ENCODE measurements at regions not wholly inside any gene's neighbourhood (a gene's known extent, or its start where the extent isn't known, plus 50 kb on each side); places are given as distances from the start of the nearest gene placed in this dataset.
"Not testable (repeated sequence)": the region's sequence is repeated elsewhere in the genome, so short reads cannot be mapped to it uniquely, and the experiment has no call there.

DNA sequence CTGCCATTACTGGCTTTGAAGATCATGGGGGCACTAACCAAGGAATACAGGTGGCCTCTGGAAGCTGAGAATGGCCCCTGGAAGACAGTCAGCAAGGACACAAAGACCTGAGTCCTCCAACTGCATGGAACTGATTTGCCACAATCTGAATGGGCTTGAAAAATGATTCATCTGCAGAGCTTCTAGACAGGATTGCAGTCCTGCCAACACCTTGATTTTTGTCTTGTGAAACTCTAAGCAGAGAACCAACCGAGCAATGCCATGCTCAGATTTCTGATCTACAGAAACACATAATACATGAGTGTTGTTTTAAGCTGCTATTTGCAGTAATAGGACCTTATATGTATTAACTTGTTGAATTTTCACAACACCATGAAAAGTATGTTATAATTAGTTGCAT is 66.1 kb upstream of the SLC13A1 start:
- no peak overlapping the region for H3K27ac ChIP-seq
- no peak overlapping the region for H3K4me3 ChIP-seq (ENCODE audit: low read depth, low read length)
- TF ChIP-seq, protein P1, sequence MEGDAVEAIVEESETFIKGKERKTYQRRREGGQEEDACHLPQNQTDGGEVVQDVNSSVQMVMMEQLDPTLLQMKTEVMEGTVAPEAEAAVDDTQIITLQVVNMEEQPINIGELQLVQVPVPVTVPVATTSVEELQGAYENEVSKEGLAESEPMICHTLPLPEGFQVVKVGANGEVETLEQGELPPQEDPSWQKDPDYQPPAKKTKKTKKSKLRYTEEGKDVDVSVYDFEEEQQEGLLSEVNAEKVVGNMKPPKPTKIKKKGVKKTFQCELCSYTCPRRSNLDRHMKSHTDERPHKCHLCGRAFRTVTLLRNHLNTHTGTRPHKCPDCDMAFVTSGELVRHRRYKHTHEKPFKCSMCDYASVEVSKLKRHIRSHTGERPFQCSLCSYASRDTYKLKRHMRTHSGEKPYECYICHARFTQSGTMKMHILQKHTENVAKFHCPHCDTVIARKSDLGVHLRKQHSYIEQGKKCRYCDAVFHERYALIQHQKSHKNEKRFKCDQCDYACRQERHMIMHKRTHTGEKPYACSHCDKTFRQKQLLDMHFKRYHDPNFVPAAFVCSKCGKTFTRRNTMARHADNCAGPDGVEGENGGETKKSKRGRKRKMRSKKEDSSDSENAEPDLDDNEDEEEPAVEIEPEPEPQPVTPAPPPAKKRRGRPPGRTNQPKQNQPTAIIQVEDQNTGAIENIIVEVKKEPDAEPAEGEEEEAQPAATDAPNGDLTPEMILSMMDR (IDR thresholded peaks at IDR 0.05; ENCODE audit: low read depth, low read length) = no peak
- H3K36me3 ChIP-seq = no peaks in the 10 kb centered on the region
- H3K9me3 ChIP-seq (ENCODE audit: severe bottlenecking) = no peaks in the 10 kb centered on the region
- no peaks in the 10 kb centered on the region for H3K27me3 ChIP-seq (ENCODE audit: insufficient read depth, low read depth, severe bottlenecking)
- no peak for DNase-seq

DNA sequence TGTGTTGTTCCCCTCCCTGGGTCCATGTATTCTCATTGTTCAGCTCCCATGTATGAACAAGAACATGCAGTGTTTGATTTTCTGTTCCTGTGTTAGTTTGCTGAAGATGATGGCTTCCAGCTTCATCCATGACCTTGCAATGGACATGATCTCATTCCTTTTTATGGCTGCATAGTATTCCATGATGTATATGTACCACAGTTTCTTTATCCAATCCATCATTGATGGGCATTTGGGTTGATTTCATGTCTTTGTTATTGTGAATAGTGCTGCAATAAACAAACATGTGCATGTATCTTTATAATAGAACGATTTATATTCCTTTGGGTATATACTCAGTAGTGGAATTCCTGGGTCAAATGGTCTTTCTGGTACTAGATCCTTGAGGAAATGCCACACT is 65.1 kb upstream of the SLC13A1 start:
- H3K9me3 ChIP-seq (ENCODE audit: severe bottlenecking); H3K4me3 ChIP-seq (ENCODE audit: low read depth, low read length); H3K27me3 ChIP-seq (ENCODE audit: insufficient read depth, low read depth, severe bottlenecking); DNase-seq; H3K36me3 ChIP-seq; H3K27ac ChIP-seq: not testable (repeated sequence)

DNA sequence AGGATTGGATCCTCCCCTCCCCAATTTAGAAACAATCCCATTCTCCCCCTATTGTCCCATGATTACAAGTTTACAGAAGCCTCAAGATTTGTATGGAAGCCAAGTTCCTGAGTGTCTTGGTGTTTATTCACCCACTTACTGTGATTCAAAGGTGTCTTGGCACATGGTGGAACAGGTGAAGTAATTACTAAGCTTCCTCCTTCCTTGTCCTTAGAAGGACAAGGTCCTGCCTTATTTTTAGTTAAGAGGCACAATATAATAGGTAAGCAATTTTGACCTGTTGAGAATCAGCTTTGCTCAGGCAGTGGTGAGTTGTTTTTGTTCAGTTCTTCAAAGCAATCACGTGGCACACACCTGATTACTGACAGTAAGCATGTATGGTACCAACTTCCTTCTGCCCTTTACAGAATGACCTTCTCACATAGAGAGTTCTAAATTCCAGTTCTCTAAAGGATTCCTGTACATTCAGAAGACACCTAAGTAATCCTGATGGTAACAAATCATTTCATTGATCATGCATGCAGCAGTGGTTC is 60.7 kb upstream of the SLC13A1 start:
- Histone ChIP-seq H3K9me3 (ENCODE audit: severe bottlenecking) (no peaks in the 10 kb centered on the region), H3K36me3 (no peaks in the 10 kb centered on the region)

DNA sequence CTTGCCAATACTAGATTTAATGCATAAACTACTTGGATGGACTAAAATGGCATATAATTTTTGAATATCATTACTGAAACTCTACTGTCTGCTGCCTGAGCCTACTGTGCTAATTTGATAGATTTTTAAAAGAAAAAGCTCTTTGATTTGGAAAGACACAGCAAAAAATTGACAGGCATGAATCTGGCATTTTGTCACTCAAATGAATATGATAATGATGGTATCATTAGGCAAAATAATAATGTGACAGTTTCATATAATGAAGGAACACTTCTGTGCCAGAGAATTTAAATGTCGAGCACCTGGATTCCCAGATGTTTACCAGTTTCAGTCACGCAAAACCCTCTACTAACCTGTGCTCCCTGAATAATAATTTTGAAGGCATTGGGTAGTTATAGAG is 60.0 kb upstream of the SLC13A1 start:
- DNase-seq = no peak
- Histone ChIP-seq H3K4me3 (ENCODE audit: low read depth, low read length) (no peak overlapping the region), H3K27ac (no peak overlapping the region), H3K9me3 (ENCODE audit: severe bottlenecking) (no peaks in the 10 kb centered on the region), H3K27me3 (ENCODE audit: insufficient read depth, low read depth, severe bottlenecking) (no peaks in the 10 kb centered on the region), H3K36me3 (no peaks in the 10 kb centered on the region)
- TF ChIP-seq, protein P1 (IDR thresholded peaks at IDR 0.05; ENCODE audit: low read depth, low read length) = no peak

More for the DNA sequence above, 60.7 kb upstream of the SLC13A1 start:
- Histone ChIP-seq H3K4me3 (ENCODE audit: low read depth, low read length) (no peak overlapping the region), H3K27ac (no peak overlapping the region), H3K27me3 (ENCODE audit: insufficient read depth, low read depth, severe bottlenecking) (no peaks in the 10 kb centered on the region)
- TF ChIP-seq, protein P1 (IDR thresholded peaks at IDR 0.05; ENCODE audit: low read depth, low read length) = no peak
- no peak for DNase-seq
